ACC112 (cell line): ENCODE measurements at regions not wholly inside any gene's neighbourhood (a gene's known extent, or its start where the extent isn't known, plus 50 kb on each side); places are given as distances from the start of the nearest gene placed in this dataset.

ENCODE experiments used
- H2AFZ ChIP-seq: fragments of 200-600 bp; sonication (generic); one replicate; pipeline ENCODE4 v1.6.0; 2017; ENCODE audit warnings: antibody characterized with exemption, low read length; ENCODE audit not compliant: unreplicated experiment
- H3K27ac ChIP-seq: fragments of 200-600 bp; sonication (generic); 2 replicates; pipeline ENCODE4 v1.5.1; 2014; ENCODE audit warnings: low read depth, mild to moderate bottlenecking, antibody characterized with exemption, low read length, moderate library complexity
- H3K27me3 ChIP-seq: fragments of 200-600 bp; sonication (generic); 2 replicates; pipeline ENCODE4 v1.6.1; 2014; ENCODE audit warnings: mild to moderate bottlenecking, antibody characterized with exemption, low read length, moderate library complexity, mixed read lengths; ENCODE audit not compliant: insufficient read depth
- H3K36me3 ChIP-seq: fragments of 200-600 bp; sonication (generic); 2 replicates; pipeline ENCODE4 v1.6.1; 2016; ENCODE audit warnings: mild to moderate bottlenecking, antibody characterized with exemption, low read length, moderate library complexity, mixed read lengths; ENCODE audit not compliant: insufficient read depth
- H3K4me1 ChIP-seq: fragments of 200-600 bp; sonication (generic); one replicate; pipeline ENCODE4 v1.6.1; 2016; ENCODE audit warnings: low read length, mixed read lengths; ENCODE audit not compliant: insufficient read depth, unreplicated experiment, control insufficient read depth
- H3K4me3 ChIP-seq: fragments of 200-600 bp; sonication (generic); 2 replicates; pipeline ENCODE4 v1.5.1; 2014; ENCODE audit warnings: mild to moderate bottlenecking, low read depth, low read length
- H3K79me2 ChIP-seq: fragments of 200-600 bp; sonication (generic); one replicate; pipeline ENCODE4 v1.6.0; 2016; ENCODE audit warnings: low read length; ENCODE audit not compliant: control insufficient read depth, unreplicated experiment, insufficient read depth

DNA sequence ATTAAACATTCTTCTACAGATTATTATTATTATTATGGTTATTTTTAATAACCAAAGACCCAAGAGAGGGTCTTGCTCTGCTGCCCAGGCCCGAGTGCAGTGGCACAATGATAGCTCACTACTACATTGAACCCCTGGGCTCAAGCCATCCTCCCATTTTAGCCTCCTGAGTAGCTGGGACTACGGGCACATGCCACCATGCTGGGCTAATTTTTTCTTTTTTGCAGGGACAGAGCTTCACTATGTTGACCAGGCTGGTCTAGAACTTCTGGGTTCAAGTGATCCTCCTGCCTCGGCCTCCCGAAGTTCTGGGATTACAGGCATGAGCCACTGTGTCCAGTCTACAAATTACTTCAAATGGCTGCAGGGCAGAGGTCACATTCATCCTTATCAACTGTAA, 179.8 kb downstream of the KCNRG start:
- Histone ChIP-seq H2AFZ (no peak overlapping the region), H3K27ac (no peak overlapping the region), H3K27me3 (no peaks in the 10 kb centered on the region), H3K36me3 (no peaks in the 10 kb centered on the region), H3K79me2 (no peaks in the 10 kb centered on the region), H3K4me1 (peaks cover 23% of the 10 kb centered on the region), H3K4me3 (no peak overlapping the region)

DNA sequence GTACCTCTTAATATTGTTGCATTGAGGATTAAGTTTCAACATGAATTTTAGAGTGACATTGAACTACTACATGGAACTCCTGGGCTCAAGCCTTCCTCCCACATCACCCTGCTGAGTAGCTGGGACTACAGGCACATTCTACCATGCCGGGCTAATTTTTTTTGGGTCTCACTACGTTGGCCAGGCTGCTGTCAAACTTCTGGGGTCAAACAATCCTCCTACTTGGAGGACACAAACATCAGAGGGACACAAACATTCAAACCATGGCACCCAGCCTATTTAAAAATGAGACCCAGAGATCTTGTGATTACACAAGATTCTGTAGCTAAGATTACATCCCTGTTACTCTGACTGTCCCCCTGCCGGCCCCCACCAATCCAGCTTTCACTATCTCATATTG, 180.9 kb downstream of the KCNRG start:
- no peaks in the 10 kb centered on the region for H3K27me3 ChIP-seq
- H3K79me2 ChIP-seq, result no peaks in the 10 kb centered on the region
- H3K4me3 ChIP-seq, result no peak overlapping the region
- H3K4me1 ChIP-seq, result peaks cover 28% of the 10 kb centered on the region
- no peaks in the 10 kb centered on the region for H3K36me3 ChIP-seq
- no peak overlapping the region for H2AFZ ChIP-seq
- H3K27ac ChIP-seq, result no peak overlapping the region

DNA sequence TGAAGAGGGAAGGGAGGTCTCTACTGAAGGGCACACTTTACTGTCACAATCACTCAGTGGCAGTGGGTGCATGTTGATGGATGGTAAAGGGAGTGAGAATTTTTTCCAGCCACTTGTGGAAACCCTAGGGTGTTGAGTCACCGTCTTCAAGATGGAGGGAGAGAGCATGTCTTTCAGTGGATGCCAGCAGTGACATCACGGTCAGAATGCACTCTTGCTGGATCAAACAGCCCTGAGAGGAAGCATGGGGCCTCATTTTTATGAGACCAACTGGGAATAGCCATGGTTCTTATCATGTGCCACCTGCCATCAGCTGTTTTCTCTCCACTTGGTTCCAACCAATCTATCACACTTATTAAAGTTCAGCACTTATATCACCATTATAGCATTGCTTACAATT, 182.5 kb downstream of the KCNRG start:
- peaks cover 23% of the 10 kb centered on the region for H3K4me1 ChIP-seq
- H2AFZ ChIP-seq, result no peak overlapping the region
- H3K27ac ChIP-seq, result peak overlapping the region; percentile 53; the same call in 1 of the 2 replicates
- H3K36me3 ChIP-seq, result no peaks in the 10 kb centered on the region
- no peak overlapping the region for H3K4me3 ChIP-seq
- H3K27me3 ChIP-seq, result no peaks in the 10 kb centered on the region
- no peaks in the 10 kb centered on the region for H3K79me2 ChIP-seq

DNA sequence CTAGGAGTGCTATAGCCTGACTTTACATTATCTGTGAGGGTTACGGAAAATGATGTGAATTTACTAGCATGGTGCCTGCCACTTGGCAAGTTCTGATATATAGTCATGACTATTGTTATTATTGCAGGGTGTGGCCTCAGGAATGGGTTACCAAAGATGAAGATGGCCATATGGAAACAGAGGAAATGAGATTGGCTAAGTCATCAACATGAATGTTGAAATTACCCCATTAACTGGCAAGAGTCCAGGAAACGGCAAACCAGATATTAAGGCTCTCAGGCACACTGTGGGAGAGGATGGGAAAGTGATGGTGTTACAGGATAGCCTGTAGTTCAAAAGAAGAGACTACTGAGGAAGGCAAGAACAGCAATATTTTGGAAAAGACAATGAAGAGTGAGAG, 183.3 kb downstream of the KCNRG start:
- Histone ChIP-seq H3K4me3 (no peak overlapping the region; the same call in 1 of the 2 replicates), H3K27ac (peak overlapping the region; percentile 53)

DNA sequence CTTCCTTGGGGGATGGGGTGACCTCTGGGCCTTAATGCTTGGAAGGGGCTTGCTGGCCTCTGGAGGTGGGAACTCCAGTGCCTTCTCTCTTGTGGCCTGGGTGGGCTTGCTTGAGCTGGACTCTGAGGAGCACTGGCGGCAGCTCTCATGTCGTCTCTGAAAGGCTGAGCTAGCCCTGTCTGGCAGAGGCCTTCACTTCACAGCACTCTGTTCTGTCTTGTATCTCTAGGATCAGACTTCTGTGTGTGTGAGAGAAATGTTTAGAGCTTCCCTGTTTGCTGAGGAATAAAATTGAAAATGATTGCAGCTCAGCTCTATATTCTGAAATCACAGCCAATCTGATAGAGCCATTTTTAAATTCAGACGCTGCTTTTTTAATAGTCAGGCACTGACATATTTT, 185.3 kb downstream of the KCNRG start:
- Histone ChIP-seq H3K36me3 (no peaks in the 10 kb centered on the region), H3K27me3 (no peaks in the 10 kb centered on the region), H3K79me2 (no peaks in the 10 kb centered on the region), H3K4me3 (no peak overlapping the region), H2AFZ (no peak overlapping the region), H3K27ac (no peak overlapping the region), H3K4me1 (peaks cover 23% of the 10 kb centered on the region)

More for the DNA sequence above, 183.3 kb downstream of the KCNRG start:
- no peaks in the 10 kb centered on the region for H3K36me3 ChIP-seq
- H3K79me2 ChIP-seq, result no peaks in the 10 kb centered on the region
- H3K27me3 ChIP-seq, result no peaks in the 10 kb centered on the region
- peaks cover 23% of the 10 kb centered on the region for H3K4me1 ChIP-seq
- H2AFZ ChIP-seq, result no peak overlapping the region

DNA sequence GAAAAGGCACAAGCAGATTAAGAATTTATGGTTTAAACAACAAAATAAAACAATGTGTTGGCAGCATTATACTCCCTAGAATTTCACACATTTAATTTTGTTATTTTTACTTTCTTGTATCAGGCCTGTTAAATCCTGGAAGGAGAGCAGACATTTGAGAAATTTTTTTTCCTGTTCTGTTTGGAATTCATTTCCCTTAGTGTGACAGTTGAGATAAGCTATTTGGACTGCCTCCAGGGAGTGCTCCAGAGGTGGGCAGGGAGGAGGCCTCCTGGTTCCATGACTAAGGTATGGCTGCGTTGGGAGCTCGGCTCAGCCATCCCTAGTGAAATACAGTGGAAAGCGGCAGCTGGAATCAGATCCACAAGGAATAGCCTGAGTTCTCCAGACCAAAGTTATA, 185.7 kb downstream of the KCNRG start:
- no peak overlapping the region for H3K27ac ChIP-seq
- H3K79me2 ChIP-seq, result no peaks in the 10 kb centered on the region
- H2AFZ ChIP-seq, result no peak overlapping the region
- no peaks in the 10 kb centered on the region for H3K27me3 ChIP-seq
- peaks cover 23% of the 10 kb centered on the region for H3K4me1 ChIP-seq
- no peak overlapping the region for H3K4me3 ChIP-seq
- H3K36me3 ChIP-seq, result no peaks in the 10 kb centered on the region

DNA sequence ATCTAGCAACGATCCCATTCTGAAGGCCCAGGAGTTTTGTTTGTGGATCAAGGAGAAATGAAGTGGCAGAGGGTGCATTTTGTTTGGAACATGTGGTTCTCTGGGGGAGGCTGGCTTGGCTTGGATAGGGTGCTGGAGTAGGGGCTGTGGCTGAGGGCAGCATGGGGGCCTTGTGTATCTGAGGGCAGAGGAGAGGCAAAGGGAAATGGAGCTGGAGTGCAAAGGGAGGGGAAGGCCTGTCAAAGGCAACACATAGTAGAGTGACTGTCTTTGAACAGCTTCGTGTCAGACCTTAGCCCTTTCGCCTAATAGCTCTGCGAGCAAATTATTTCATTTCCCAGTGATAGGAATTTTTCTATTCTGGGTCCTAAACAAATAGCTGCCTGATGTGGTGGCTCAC, 187.2 kb downstream of the KCNRG start:
- no peaks in the 10 kb centered on the region for H3K36me3 ChIP-seq
- H3K27ac ChIP-seq, result no peak overlapping the region
- H3K4me1 ChIP-seq, result peaks cover 21% of the 10 kb centered on the region
- no peaks in the 10 kb centered on the region for H3K27me3 ChIP-seq
- no peak overlapping the region for H3K4me3 ChIP-seq
- no peak overlapping the region for H2AFZ ChIP-seq
- no peaks in the 10 kb centered on the region for H3K79me2 ChIP-seq

DNA sequence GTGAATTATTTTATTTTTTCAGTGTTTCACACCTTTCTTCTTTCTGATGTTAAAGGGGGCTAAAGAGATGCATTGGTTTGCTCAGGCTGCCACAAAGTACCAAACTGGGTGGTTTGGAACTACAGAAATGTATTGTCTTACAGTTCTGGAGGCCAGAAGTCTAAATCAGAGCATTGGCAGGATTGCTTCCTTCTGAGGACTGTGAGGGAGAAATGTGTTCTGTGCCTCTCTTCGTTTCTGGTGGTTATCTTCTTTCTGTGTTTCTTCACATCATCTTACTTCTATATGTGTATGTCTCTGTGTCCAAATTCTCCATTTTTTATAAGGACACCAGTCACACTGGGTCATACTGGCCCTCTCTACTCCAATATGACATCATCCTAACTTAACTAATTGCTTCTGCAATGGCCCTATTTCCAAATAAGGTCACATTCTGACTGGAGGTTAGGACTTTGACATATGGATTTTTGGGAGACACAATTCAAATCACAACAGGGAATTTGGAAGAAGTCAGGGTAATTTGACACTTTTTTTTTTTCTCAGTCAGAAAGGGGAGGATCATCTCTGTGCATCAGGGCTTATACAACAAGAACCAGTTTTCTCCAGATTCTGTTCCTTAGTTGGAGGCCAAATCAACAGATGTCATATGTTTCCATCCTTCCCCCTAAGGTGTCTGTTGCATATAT, 188.2 kb downstream of the KCNRG start:
- no peaks in the 10 kb centered on the region for H3K36me3 ChIP-seq
- H3K27me3 ChIP-seq, result no peaks in the 10 kb centered on the region
- no peaks in the 10 kb centered on the region for H3K79me2 ChIP-seq
- no peak overlapping the region for H3K27ac ChIP-seq
- no peak overlapping the region for H3K4me3 ChIP-seq
- peaks cover 19% of the 10 kb centered on the region for H3K4me1 ChIP-seq
- no peak overlapping the region for H2AFZ ChIP-seq

DNA sequence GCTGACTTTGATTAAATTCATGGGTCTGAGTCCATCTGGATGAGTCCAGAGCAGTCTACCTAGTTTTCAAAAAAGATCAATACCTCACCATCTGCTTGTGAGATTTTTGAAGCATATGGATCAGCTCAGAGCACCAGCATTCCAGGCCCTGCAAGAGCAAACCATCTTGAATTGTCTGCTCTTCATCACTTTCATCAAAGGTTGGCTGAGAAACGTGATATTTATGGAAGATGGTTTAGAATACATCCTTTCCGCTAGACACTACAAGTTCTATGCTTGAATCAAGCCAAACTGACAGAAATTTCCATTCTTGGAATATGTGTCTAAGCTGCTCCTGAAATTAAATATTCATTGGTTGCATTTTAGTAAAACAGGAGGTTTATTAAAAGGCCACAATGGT, 190.3 kb downstream of the KCNRG start:
- no peaks in the 10 kb centered on the region for H3K36me3 ChIP-seq
- no peaks in the 10 kb centered on the region for H3K27me3 ChIP-seq
- H3K4me1 ChIP-seq, result peaks cover 21% of the 10 kb centered on the region
- no peaks in the 10 kb centered on the region for H3K79me2 ChIP-seq
- no peak overlapping the region for H2AFZ ChIP-seq
- no peak overlapping the region for H3K27ac ChIP-seq
- no peak overlapping the region for H3K4me3 ChIP-seq

DNA sequence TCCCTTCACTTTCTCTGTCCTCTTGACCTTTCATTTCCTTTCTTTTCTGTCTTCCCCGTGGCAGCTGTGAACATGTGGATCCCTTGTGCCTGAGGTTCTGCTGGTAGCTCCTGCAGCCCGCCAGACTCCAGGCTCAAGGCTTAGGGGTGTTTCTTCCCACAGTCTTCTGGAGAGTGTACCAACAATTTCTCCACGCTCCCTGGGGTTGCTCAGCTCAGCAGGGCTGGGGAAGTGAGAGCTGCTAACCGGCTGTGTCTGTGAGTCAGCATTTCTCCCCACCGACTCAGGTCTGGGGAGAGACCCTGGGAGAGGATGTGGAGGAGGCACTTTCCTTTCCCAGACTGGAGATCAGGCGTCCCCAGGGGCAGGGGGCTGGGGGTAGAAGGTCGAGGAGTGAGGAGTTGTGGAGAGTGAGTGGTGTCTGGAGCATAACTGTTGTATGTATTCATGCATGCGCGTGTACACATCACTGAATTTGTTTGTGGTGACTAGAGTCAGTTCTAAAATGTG, 193.6 kb downstream of the KCNRG start:
- peak overlapping the region; percentile 87 for H3K27ac ChIP-seq

DNA sequence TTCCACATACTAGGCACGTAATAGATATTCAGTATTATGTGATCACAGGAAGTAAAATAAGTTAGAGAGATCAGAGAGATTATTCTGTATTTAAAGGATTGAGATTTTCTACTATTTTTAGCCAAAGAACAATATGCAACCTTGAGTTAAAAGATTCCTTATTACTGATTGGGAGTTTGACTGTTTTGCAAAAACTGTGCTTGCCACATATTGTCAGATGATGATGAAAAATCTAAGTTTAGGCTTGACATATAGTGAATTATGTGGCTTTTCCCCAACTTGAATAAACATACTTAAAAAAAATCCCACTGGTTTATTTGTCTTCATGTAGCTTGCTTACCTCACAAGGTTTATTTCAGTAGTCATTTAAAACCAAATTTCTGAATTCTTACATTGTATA, 194.4 kb downstream of the KCNRG start:
- Histone ChIP-seq H3K36me3 (no peaks in the 10 kb centered on the region), H3K79me2 (no peaks in the 10 kb centered on the region), H2AFZ (no peak overlapping the region), H3K27ac (peak overlapping the region; percentile 87), H3K27me3 (no peaks in the 10 kb centered on the region), H3K4me1 (peaks cover 18% of the 10 kb centered on the region), H3K4me3 (peak overlapping the region; percentile 65; the same call in 1 of the 2 replicates)

More for the DNA sequence above, 193.6 kb downstream of the KCNRG start:
- Histone ChIP-seq H3K36me3 (no peaks in the 10 kb centered on the region), H3K4me1 (peaks cover 18% of the 10 kb centered on the region), H2AFZ (peak overlapping the region; percentile 61), H3K79me2 (no peaks in the 10 kb centered on the region), H3K4me3 (peak overlapping the region; percentile 65), H3K27me3 (no peaks in the 10 kb centered on the region)
